GM23338 (cell line): ENCODE measurements at regions not wholly inside any gene's neighbourhood (a gene's known extent, or its start where the extent isn't known, plus 50 kb on each side); places are given as distances from the start of the nearest gene placed in this dataset.

Experiments
- ATAC-seq: fragments of 200-7000 bp; cut with Tn5 transposase; 3 replicates; pipeline ENCODE4 v1.9.1; 2020
- DNase-seq: peaks from one replicate; pipeline ENCODE4 v3.0.0-alpha.2; 2015; ENCODE audit warnings: low spot score
- H2AFZ ChIP-seq: fragments of 200-600 bp; sonication (generic); 2 replicates; pipeline ENCODE4 v1.8.0; 2016; ENCODE audit warnings: antibody characterized with exemption, mild to moderate bottlenecking, moderate library complexity
- H3F3A ChIP-seq: fragments of 200-600 bp; sonication (generic); replicated peaks from 2 replicates; pipeline ENCODE4 v1.8.0; 2017; ENCODE audit warnings: antibody characterized with exemption, mixed run types, low read depth
- H3K27ac ChIP-seq: fragments of 200-600 bp; sonication (generic); 2 replicates; pipeline ENCODE4 v1.6.1; 2016; ENCODE audit warnings: low read depth
- H3K27me3 ChIP-seq: fragments of 200-600 bp; sonication (generic); 2 replicates; pipeline ENCODE4 v1.8.0; 2016; ENCODE audit warnings: mild to moderate bottlenecking, mixed run types, moderate library complexity; ENCODE audit not compliant: insufficient read depth
- H3K36me3 ChIP-seq: fragments of 200-600 bp; sonication (generic); 2 replicates; pipeline ENCODE4 v1.8.0; 2016; ENCODE audit warnings: mild to moderate bottlenecking; ENCODE audit not compliant: insufficient read depth
- H3K4me1 ChIP-seq: fragments of 200-600 bp; sonication (generic); 2 replicates; pipeline ENCODE4 v1.8.0; 2016; ENCODE audit warnings: mild to moderate bottlenecking, moderate library complexity; ENCODE audit not compliant: insufficient read depth
- H3K4me2 ChIP-seq: fragments of 200-600 bp; sonication (generic); 2 replicates; pipeline ENCODE4 v1.7.1; 2017; ENCODE audit warnings: mixed run types
- H3K4me3 ChIP-seq: fragments of 200-600 bp; sonication (generic); 2 replicates; pipeline ENCODE4 v1.6.1; 2016; ENCODE audit warnings: mixed run types
- H3K79me2 ChIP-seq: fragments of 200-600 bp; sonication (generic); replicated peaks from 2 replicates; pipeline ENCODE4 v1.8.0; 2017; ENCODE audit warnings: mild to moderate bottlenecking; ENCODE audit not compliant: insufficient read depth
- H3K9me2 ChIP-seq: fragments of 200-600 bp; sonication (generic); 2 replicates; pipeline ENCODE4 v1.8.0; 2017; ENCODE audit not compliant: insufficient read depth
- H4K20me1 ChIP-seq: fragments of 200-600 bp; sonication (generic); replicated peaks from 2 replicates; pipeline ENCODE4 v1.8.0; 2017; ENCODE audit warnings: mild to moderate bottlenecking; ENCODE audit not compliant: insufficient read depth
- H3K27ac Mint-ChIP-seq: 2 replicates; pipeline ENCODE4 v1.8.0; 2020; ENCODE audit warnings: inconsistent platforms, mild to moderate bottlenecking, moderate library complexity, mixed read lengths
- H3K27me3 Mint-ChIP-seq: 3 replicates; pipeline ENCODE4 v1.8.0; 2022; ENCODE audit warnings: low read depth, mild to moderate bottlenecking, moderate library complexity, mixed read lengths, inconsistent platforms; ENCODE audit not compliant: insufficient read depth, poor library complexity
- H3K36me3 Mint-ChIP-seq: 3 replicates; pipeline ENCODE4 v1.8.0; 2021; ENCODE audit warnings: low read depth, mild to moderate bottlenecking, inconsistent platforms, moderate library complexity, mixed read lengths
- H3K4me1 Mint-ChIP-seq: 3 replicates; pipeline ENCODE4 v1.8.0; 2020; ENCODE audit warnings: mild to moderate bottlenecking, inconsistent platforms, mixed read lengths
- H3K4me3 Mint-ChIP-seq: 3 replicates; pipeline ENCODE4 v1.8.0; 2021; ENCODE audit warnings: moderate library complexity, mild to moderate bottlenecking, inconsistent platforms, mixed read lengths
- H3K9me3 Mint-ChIP-seq: 3 replicates; pipeline ENCODE4 v1.8.0; 2020; ENCODE audit warnings: moderate library complexity, mild to moderate bottlenecking, inconsistent platforms, mixed read lengths
- CREB1 ChIP-seq: fragments of 250-450 bp; sonication (Bioruptor Pico); IDR thresholded peaks from 2 replicates; pipeline ENCODE4 v1.5.0; 2020; ENCODE audit warnings: low read depth, mild to moderate bottlenecking, moderate library complexity
- EZH2 ChIP-seq: fragments of 200-600 bp; sonication (generic); IDR thresholded peaks from one replicate; pipeline ENCODE4 v1.8.0; 2017; ENCODE audit warnings: antibody characterized with exemption, mild to moderate bottlenecking, low read depth; ENCODE audit not compliant: unreplicated experiment
- EZH2phosphoT487 ChIP-seq: fragments of 200-600 bp; sonication (generic); IDR thresholded peaks from one replicate; pipeline ENCODE4 v1.8.1; 2018; ENCODE audit warnings: antibody characterized with exemption; ENCODE audit not compliant: unreplicated experiment
- JUNB ChIP-seq: IDR thresholded peaks from one replicate; pipeline ENCODE4 v1.6.1; 2016; ENCODE audit warnings: antibody characterized with exemption; ENCODE audit not compliant: unreplicated experiment
- POLR2AphosphoS5 ChIP-seq: IDR thresholded peaks from 2 replicates; pipeline ENCODE4 v1.6.1; 2016; ENCODE audit warnings: antibody characterized with exemption, low read depth
- STAT1 ChIP-seq: IDR thresholded peaks from one replicate; pipeline ENCODE4 v1.6.1; 2016; ENCODE audit warnings: antibody characterized with exemption; ENCODE audit not compliant: unreplicated experiment
- ZNF114 ChIP-seq: fragments of 250-450 bp; sonication (Bioruptor Pico); IDR thresholded peaks from 2 replicates; pipeline ENCODE4 v1.5.0; 2020; ENCODE audit warnings: mild to moderate bottlenecking, moderate library complexity
- TF ChIP-seq, protein P1 (sequence below): fragments of 250-450 bp; sonication (Bioruptor Pico); IDR thresholded peaks from 2 replicates; pipeline ENCODE4 v1.5.0; 2020; ENCODE audit warnings: mild to moderate bottlenecking, moderate library complexity
- TF ChIP-seq, protein P2 (sequence below): IDR thresholded peaks from one replicate; pipeline ENCODE4 v1.6.1; 2018; ENCODE audit warnings: antibody characterized with exemption; ENCODE audit not compliant: unreplicated experiment

DNA sequence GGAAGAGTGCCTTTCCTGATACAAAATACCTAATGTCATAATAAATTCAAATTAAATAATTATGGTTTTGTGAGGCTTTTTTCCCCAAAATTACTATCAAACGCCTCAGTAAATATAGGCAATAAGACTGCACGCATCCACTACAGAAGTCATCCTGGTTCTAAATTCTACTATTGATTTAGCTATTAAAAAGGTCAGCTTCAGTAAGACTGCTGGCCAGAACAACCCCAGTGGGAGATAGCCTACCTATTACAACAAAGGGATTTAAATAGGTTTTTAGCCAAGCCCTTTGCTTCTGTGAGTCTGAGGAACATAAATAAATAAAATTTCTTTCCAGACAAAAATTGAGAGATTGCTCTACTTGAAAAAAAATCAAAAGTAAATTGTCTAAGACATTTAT is 132.1 kb downstream of the PLPPR4 start (continued):
- TF ChIP-seq, protein P1, sequence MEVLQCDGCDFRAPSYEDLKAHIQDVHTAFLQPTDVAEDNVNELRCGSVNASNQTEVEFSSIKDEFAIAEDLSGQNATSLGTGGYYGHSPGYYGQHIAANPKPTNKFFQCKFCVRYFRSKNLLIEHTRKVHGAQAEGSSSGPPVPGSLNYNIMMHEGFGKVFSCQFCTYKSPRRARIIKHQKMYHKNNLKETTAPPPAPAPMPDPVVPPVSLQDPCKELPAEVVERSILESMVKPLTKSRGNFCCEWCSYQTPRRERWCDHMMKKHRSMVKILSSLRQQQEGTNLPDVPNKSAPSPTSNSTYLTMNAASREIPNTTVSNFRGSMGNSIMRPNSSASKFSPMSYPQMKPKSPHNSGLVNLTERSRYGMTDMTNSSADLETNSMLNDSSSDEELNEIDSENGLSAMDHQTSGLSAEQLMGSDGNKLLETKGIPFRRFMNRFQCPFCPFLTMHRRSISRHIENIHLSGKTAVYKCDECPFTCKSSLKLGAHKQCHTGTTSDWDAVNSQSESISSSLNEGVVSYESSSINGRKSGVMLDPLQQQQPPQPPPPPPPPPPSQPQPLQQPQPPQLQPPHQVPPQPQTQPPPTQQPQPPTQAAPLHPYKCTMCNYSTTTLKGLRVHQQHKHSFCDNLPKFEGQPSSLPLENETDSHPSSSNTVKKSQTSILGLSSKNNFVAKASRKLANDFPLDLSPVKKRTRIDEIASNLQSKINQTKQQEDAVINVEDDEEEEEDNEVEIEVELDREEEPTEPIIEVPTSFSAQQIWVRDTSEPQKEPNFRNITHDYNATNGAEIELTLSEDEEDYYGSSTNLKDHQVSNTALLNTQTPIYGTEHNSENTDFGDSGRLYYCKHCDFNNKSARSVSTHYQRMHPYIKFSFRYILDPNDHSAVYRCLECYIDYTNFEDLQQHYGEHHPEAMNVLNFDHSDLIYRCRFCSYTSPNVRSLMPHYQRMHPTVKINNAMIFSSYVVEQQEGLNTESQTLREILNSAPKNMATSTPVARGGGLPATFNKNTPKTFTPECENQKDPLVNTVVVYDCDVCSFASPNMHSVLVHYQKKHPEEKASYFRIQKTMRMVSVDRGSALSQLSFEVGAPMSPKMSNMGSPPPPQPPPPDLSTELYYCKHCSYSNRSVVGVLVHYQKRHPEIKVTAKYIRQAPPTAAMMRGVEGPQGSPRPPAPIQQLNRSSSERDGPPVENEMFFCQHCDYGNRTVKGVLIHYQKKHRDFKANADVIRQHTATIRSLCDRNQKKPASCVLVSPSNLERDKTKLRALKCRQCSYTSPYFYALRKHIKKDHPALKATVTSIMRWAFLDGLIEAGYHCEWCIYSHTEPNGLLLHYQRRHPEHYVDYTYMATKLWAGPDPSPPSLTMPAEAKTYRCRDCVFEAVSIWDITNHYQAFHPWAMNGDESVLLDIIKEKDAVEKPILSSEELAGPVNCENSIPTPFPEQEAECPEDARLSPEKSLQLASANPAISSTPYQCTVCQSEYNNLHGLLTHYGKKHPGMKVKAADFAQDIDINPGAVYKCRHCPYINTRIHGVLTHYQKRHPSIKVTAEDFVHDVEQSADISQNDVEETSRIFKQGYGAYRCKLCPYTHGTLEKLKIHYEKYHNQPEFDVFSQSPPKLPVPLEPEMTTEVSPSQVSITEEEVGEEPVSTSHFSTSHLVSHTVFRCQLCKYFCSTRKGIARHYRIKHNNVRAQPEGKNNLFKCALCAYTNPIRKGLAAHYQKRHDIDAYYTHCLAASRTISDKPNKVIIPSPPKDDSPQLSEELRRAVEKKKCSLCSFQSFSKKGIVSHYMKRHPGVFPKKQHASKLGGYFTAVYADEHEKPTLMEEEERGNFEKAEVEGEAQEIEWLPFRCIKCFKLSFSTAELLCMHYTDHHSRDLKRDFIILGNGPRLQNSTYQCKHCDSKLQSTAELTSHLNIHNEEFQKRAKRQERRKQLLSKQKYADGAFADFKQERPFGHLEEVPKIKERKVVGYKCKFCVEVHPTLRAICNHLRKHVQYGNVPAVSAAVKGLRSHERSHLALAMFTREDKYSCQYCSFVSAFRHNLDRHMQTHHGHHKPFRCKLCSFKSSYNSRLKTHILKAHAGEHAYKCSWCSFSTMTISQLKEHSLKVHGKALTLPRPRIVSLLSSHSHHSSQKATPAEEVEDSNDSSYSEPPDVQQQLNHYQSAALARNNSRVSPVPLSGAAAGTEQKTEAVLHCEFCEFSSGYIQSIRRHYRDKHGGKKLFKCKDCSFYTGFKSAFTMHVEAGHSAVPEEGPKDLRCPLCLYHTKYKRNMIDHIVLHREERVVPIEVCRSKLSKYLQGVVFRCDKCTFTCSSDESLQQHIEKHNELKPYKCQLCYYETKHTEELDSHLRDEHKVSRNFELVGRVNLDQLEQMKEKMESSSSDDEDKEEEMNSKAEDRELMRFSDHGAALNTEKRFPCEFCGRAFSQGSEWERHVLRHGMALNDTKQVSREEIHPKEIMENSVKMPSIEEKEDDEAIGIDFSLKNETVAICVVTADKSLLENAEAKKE: no peak

DNA sequence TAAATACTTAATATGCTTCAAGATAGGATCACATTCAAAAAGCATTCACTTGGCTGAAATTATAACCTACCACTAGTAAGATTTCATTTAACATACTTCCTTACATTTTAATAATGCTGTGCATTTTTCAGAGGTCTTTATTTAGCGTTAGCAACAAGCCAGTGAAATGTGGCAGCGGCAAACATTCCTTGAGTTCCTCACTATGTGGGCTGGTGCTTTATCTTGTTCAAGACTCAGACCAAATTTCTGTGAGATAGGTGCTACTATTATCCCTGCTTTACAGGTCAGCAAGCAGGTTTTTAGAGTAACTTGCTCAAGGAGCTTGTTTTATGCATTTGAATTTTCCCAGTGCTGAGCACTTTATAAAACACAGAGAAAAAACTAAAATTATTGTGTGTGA is 132.7 kb downstream of the PLPPR4 start:
- ATAC-seq (peak; percentile 60), DNase-seq (peak; percentile 48)
- TF ChIP-seq POLR2AphosphoS5 (no peak), EZH2phosphoT487 (no peak), STAT1 (no peak), CREB1 (CRISPR knock-in tag) (no peak), ZNF114 (CRISPR knock-in tag) (no peak), EZH2 (no peak), JUNB (no peak)
- TF ChIP-seq, protein P2, sequence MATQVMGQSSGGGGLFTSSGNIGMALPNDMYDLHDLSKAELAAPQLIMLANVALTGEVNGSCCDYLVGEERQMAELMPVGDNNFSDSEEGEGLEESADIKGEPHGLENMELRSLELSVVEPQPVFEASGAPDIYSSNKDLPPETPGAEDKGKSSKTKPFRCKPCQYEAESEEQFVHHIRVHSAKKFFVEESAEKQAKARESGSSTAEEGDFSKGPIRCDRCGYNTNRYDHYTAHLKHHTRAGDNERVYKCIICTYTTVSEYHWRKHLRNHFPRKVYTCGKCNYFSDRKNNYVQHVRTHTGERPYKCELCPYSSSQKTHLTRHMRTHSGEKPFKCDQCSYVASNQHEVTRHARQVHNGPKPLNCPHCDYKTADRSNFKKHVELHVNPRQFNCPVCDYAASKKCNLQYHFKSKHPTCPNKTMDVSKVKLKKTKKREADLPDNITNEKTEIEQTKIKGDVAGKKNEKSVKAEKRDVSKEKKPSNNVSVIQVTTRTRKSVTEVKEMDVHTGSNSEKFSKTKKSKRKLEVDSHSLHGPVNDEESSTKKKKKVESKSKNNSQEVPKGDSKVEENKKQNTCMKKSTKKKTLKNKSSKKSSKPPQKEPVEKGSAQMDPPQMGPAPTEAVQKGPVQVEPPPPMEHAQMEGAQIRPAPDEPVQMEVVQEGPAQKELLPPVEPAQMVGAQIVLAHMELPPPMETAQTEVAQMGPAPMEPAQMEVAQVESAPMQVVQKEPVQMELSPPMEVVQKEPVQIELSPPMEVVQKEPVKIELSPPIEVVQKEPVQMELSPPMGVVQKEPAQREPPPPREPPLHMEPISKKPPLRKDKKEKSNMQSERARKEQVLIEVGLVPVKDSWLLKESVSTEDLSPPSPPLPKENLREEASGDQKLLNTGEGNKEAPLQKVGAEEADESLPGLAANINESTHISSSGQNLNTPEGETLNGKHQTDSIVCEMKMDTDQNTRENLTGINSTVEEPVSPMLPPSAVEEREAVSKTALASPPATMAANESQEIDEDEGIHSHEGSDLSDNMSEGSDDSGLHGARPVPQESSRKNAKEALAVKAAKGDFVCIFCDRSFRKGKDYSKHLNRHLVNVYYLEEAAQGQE: no peak
- Histone ChIP-seq H3K9me2 (no peaks in the 10 kb centered on the region), H3K27me3 (no peaks in the 10 kb centered on the region), H4K20me1 (no peaks in the 10 kb centered on the region), H3F3A (no peaks in the 10 kb centered on the region), H3K4me1 (no peaks in the 10 kb centered on the region), H3K79me2 (no peaks in the 10 kb centered on the region), H3K4me3 (no peak overlapping the region), H3K27ac (no peak overlapping the region), H2AFZ (no peak overlapping the region), H3K4me2 (no peak overlapping the region), H3K36me3 (no peaks in the 10 kb centered on the region)
- H3K27ac Mint-ChIP-seq: no peak overlapping the region
- H3K36me3 Mint-ChIP-seq: no peaks in the 10 kb centered on the region
- no peak overlapping the region for H3K4me3 Mint-ChIP-seq
- H3K9me3 Mint-ChIP-seq: no peaks in the 10 kb centered on the region; the same call in 1 of the 3 replicates
- no peaks in the 10 kb centered on the region for H3K4me1 Mint-ChIP-seq
- no peaks in the 10 kb centered on the region for H3K27me3 Mint-ChIP-seq
